T follicular helper cell (primary cell): ENCODE measurements at regions not wholly inside any gene's neighbourhood (a gene's known extent, or its start where the extent isn't known, plus 50 kb on each side); places are given as distances from the start of the nearest gene placed in this dataset.

Source experiments
- DNase-seq: peaks from one replicate; pipeline ENCODE4 v3.0.0-alpha.2; 2020; ENCODE audit warnings: low read depth

- DNase-seq, result no peak
Measured at GRCh38 chr3:72237679-72238009, 452.7 kb upstream of the PROK2 start.

GRCh38 chr3:72234391-72234790 lies 449.4 kb upstream of the PROK2 start:
- DNase-seq, result no peak

GRCh38 chr3:72233571-72233970 lies 448.6 kb upstream of the PROK2 start:
- DNase-seq, result no peak

GRCh38 chr3:72232777-72233176 lies 447.8 kb upstream of the PROK2 start:
- DNase-seq, result no peak

GRCh38 chr3:72232331-72232730 lies 447.4 kb upstream of the PROK2 start:
- no peak for DNase-seq

GRCh38 chr3:72231439-72232196 lies 446.7 kb upstream of the PROK2 start:
- no peak for DNase-seq

GRCh38 chr3:72230774-72231379 lies 445.9 kb upstream of the PROK2 start:
- no peak for DNase-seq

- no peak for DNase-seq
Measured at GRCh38 chr3:72229952-72230351, 445.0 kb upstream of the PROK2 start.

- DNase-seq, result no peak
Measured at GRCh38 chr3:72227486-72228070, 442.6 kb upstream of the PROK2 start.

- no peak for DNase-seq
Measured at GRCh38 chr3:72224804-72225509, 440.0 kb upstream of the PROK2 start.

- no peak for DNase-seq
Measured at GRCh38 chr3:72223628-72224027, 438.7 kb upstream of the PROK2 start.

GRCh38 chr3:72223116-72223515 lies 438.2 kb upstream of the PROK2 start:
- DNase-seq, result no peak

- DNase-seq, result no peak
Measured at GRCh38 chr3:72222410-72222809, 437.5 kb upstream of the PROK2 start.

- no peak for DNase-seq
Measured at GRCh38 chr3:72220946-72221345, 436.0 kb upstream of the PROK2 start.

- DNase-seq, result no peak
Measured at GRCh38 chr3:72219752-72220151, 434.8 kb upstream of the PROK2 start.

- no peak for DNase-seq
Measured at GRCh38 chr3:72217570-72217969, 432.6 kb upstream of the PROK2 start.

- no peak for DNase-seq
Measured at GRCh38 chr3:72214066-72214951, 429.4 kb upstream of the PROK2 start.

GRCh38 chr3:72213296-72214065 lies 428.5 kb upstream of the PROK2 start:
- DNase-seq, result no peak

GRCh38 chr3:72212396-72212795 lies 427.4 kb upstream of the PROK2 start:
- DNase-seq, result no peak

- no peak for DNase-seq
Measured at GRCh38 chr3:72210261-72210660, 425.3 kb upstream of the PROK2 start.

- no peak for DNase-seq
Measured at GRCh38 chr3:72205297-72205826, 420.4 kb upstream of the PROK2 start.
